ENCODE measurements at regions not wholly inside any gene's neighbourhood (a gene's known extent, or its start where the extent isn't known, plus 50 kb on each side); places are given as distances from the start of the nearest gene placed in this dataset.

GRCh38 chr15:89408372-89409183 is 74.0 kb upstream of the POLG start:
- no peak for TF ChIP-seq CTCF (conservative IDR thresholded peaks at IDR 0.05; ENCODE audit: low read length)
- TF ChIP-seq EZH2phosphoT487 (IDR thresholded peaks at IDR 0.05; ENCODE audit: borderline replicate concordance, low read depth, low read length): no peak
- Histone ChIP-seq H2AFZ (ENCODE audit: low read length) (no peak overlapping the region), H3K36me3 (ENCODE audit: insufficient read depth, low read length) (no peaks in the 10 kb centered on the region), H3K79me2 (ENCODE audit: insufficient read depth, low read depth, low read length) (no peaks in the 10 kb centered on the region), H3K27ac (ENCODE audit: low read depth, low read length, poor library complexity, severe bottlenecking) (no peak overlapping the region), H3K9me3 (ENCODE audit: low read length) (no peaks in the 10 kb centered on the region), H3K4me1 (ENCODE audit: insufficient read depth, low read length, poor library complexity, severe bottlenecking) (no peaks in the 10 kb centered on the region), H3K9me2 (ENCODE audit: insufficient read depth, low read length) (no peaks in the 10 kb centered on the region), H4K20me1 (ENCODE audit: insufficient read depth, low read length) (no peaks in the 10 kb centered on the region), H3K4me2 (ENCODE audit: low read length) (no peak overlapping the region), H3K4me3 (ENCODE audit: low read depth, low read length, poor library complexity, severe bottlenecking) (no peak overlapping the region)
- DNase-seq (ENCODE audit: low spot score): no peak
- ChIA-PET POLR2A (no interaction called here), CTCF (ENCODE audit: unreplicated experiment) (no interaction called here)
- BruUV-seq (replicated peaks): no TSS peak
- intact Hi-C loops (cut with micrococcal nuclease; ENCODE audit: unreplicated experiment): no loop called here

GRCh38 chr15:89406940-89407607 is 72.5 kb upstream of the POLG start:
- intact Hi-C loops (cut with micrococcal nuclease; ENCODE audit: unreplicated experiment): no loop called here
- CTCF ChIA-PET (ENCODE audit: unreplicated experiment): no interaction called here
- H3K36me3 ChIP-seq (ENCODE audit: insufficient read depth, low read length): no peaks in the 10 kb centered on the region
- BruUV-seq (replicated peaks): no TSS peak
- H3K9me2 ChIP-seq (ENCODE audit: insufficient read depth, low read length): no peaks in the 10 kb centered on the region
- no peak for DNase-seq (ENCODE audit: low spot score)
- TF ChIP-seq CTCF (conservative IDR thresholded peaks at IDR 0.05; ENCODE audit: low read length) (no peak), EZH2phosphoT487 (IDR thresholded peaks at IDR 0.05; ENCODE audit: borderline replicate concordance, low read depth, low read length) (no peak)
- no peak overlapping the region for H3K4me2 ChIP-seq (ENCODE audit: low read length)
- no peaks in the 10 kb centered on the region for H3K4me1 ChIP-seq (ENCODE audit: insufficient read depth, low read length, poor library complexity, severe bottlenecking)
- H2AFZ ChIP-seq (ENCODE audit: low read length): no peak overlapping the region
- H3K27ac ChIP-seq (ENCODE audit: low read depth, low read length, poor library complexity, severe bottlenecking): no peak overlapping the region
- POLR2A ChIA-PET: no interaction called here
- no peaks in the 10 kb centered on the region for H4K20me1 ChIP-seq (ENCODE audit: insufficient read depth, low read length)
- H3K4me3 ChIP-seq (ENCODE audit: low read depth, low read length, poor library complexity, severe bottlenecking): no peak overlapping the region
- H3K9me3 ChIP-seq (ENCODE audit: low read length): no peaks in the 10 kb centered on the region
- no peaks in the 10 kb centered on the region for H3K79me2 ChIP-seq (ENCODE audit: insufficient read depth, low read depth, low read length)
